ENCODE measurements at regions not wholly inside any gene's neighbourhood (a gene's known extent, or its start where the extent isn't known, plus 50 kb on each side); places are given as distances from the start of the nearest gene placed in this dataset.

DNA sequence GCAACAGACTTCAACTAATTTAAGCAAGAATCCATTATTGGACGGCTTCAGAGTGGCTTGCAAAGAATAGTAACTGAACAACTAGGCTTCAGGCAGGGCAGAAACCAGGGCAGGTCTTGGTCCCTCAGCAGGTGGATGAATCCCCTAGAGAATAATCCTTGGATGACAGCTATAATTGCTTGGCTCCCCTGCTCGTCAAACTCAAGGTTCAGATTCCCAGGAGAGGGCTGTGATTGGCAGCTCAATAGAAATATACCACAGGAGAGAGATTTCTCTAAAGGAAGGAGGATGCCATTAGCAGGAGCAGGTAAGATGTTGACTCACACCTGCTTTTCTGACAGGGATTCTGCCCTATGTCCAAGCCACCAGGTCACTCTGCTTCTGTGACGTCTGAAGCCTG lies 89.6 kb upstream of the PCDH8 start:
- H3K27me3 ChIP-seq (ENCODE audit: insufficient read depth, low read length): no peaks in the 10 kb centered on the region
- no peaks in the 10 kb centered on the region for H3K79me2 ChIP-seq (ENCODE audit: insufficient read depth, low read length)
- no peak overlapping the region for H2AFZ ChIP-seq (ENCODE audit: low read length)
- no peaks in the 10 kb centered on the region for H3F3A ChIP-seq (ENCODE audit: insufficient read depth, low read length)
- TF ChIP-seq CTCF (IDR thresholded peaks at IDR 0.05; ENCODE audit: low read length): no peak
- TF ChIP-seq EZH2 (IDR thresholded peaks at IDR 0.05; ENCODE audit: borderline replicate concordance, low read length): no peak
- no peak overlapping the region for H3K9ac ChIP-seq (ENCODE audit: low read length)
- no peaks in the 10 kb centered on the region for H3K9me2 ChIP-seq (ENCODE audit: low read depth, low read length)
- H3K27ac ChIP-seq (ENCODE audit: low read depth, low read length, poor library complexity, severe bottlenecking): no peak overlapping the region
- no peaks in the 10 kb centered on the region for H3K36me3 ChIP-seq (ENCODE audit: insufficient read depth, low read length)
- H3K4me1 ChIP-seq (ENCODE audit: insufficient read depth, low read length, severe bottlenecking): no peaks in the 10 kb centered on the region
- H4K20me1 ChIP-seq (ENCODE audit: insufficient read depth, low read length): no peaks in the 10 kb centered on the region
- no peaks in the 10 kb centered on the region for H3K9me3 ChIP-seq (ENCODE audit: low read length)
- no peak overlapping the region for H3K4me3 ChIP-seq (ENCODE audit: low read depth, low read length, poor library complexity, severe bottlenecking)
- H3K4me2 ChIP-seq (ENCODE audit: low read length): no peak overlapping the region

- H3K4me3 ChIP-seq (ENCODE audit: low read depth, low read length, poor library complexity, severe bottlenecking): no peak overlapping the region
- no peaks in the 10 kb centered on the region for H4K20me1 ChIP-seq (ENCODE audit: insufficient read depth, low read length)
- TF ChIP-seq EZH2 (IDR thresholded peaks at IDR 0.05; ENCODE audit: borderline replicate concordance, low read length): no peak
- H3K9me3 ChIP-seq (ENCODE audit: low read length): no peaks in the 10 kb centered on the region
- H3K27me3 ChIP-seq (ENCODE audit: insufficient read depth, low read length): no peaks in the 10 kb centered on the region
- no peaks in the 10 kb centered on the region for H3F3A ChIP-seq (ENCODE audit: insufficient read depth, low read length)
- H3K79me2 ChIP-seq (ENCODE audit: insufficient read depth, low read length): no peaks in the 10 kb centered on the region
- H2AFZ ChIP-seq (ENCODE audit: low read length): no peak overlapping the region
- no peaks in the 10 kb centered on the region for H3K4me1 ChIP-seq (ENCODE audit: insufficient read depth, low read length, severe bottlenecking)
- H3K4me2 ChIP-seq (ENCODE audit: low read length): no peak overlapping the region
- H3K27ac ChIP-seq (ENCODE audit: low read depth, low read length, poor library complexity, severe bottlenecking): no peak overlapping the region
- H3K9ac ChIP-seq (ENCODE audit: low read length): no peak overlapping the region
- H3K36me3 ChIP-seq (ENCODE audit: insufficient read depth, low read length): no peaks in the 10 kb centered on the region
- no peaks in the 10 kb centered on the region for H3K9me2 ChIP-seq (ENCODE audit: low read depth, low read length)
Observed at GRCh38 chr13:52936806-52937205, 88.4 kb upstream of the PCDH8 start.

DNA sequence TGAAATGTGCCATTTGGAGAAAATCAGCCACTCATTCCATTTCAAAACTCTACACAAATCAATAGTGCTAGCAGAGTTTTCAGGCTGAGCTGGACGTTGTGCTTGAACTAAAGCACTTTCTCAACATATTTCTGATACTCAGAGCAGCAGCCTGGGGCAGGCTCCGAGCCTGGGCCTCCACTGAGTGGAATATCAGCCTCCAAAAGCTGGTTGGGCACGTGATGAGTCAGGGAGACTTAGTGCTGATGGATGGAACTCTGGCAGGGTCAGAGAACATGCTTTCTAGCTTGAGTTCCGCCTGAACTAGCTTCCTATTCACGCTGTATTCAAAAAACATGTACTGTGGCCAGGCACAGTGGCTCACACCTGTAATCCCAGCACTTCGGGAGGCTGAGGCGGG lies 85.8 kb upstream of the PCDH8 start:
- Histone ChIP-seq H3K4me1 (ENCODE audit: insufficient read depth, low read length, severe bottlenecking) (no peaks in the 10 kb centered on the region), H3K36me3 (ENCODE audit: insufficient read depth, low read length) (no peaks in the 10 kb centered on the region), H3K79me2 (ENCODE audit: insufficient read depth, low read length) (no peaks in the 10 kb centered on the region), H3F3A (ENCODE audit: insufficient read depth, low read length) (no peaks in the 10 kb centered on the region), H3K9me2 (ENCODE audit: low read depth, low read length) (no peaks in the 10 kb centered on the region), H3K4me2 (ENCODE audit: low read length) (no peak overlapping the region), H3K27me3 (ENCODE audit: insufficient read depth, low read length) (no peaks in the 10 kb centered on the region), H3K9ac (ENCODE audit: low read length) (no peak overlapping the region), H4K20me1 (ENCODE audit: insufficient read depth, low read length) (no peaks in the 10 kb centered on the region), H3K4me3 (ENCODE audit: low read depth, low read length, poor library complexity, severe bottlenecking) (no peak overlapping the region), H2AFZ (ENCODE audit: low read length) (no peak overlapping the region), H3K27ac (ENCODE audit: low read depth, low read length, poor library complexity, severe bottlenecking) (no peak overlapping the region), H3K9me3 (ENCODE audit: low read length) (no peaks in the 10 kb centered on the region)
- TF ChIP-seq EZH2 (IDR thresholded peaks at IDR 0.05; ENCODE audit: borderline replicate concordance, low read length) (no peak), CTCF (IDR thresholded peaks at IDR 0.05; ENCODE audit: low read length) (no peak)

- no peak overlapping the region for H3K9ac ChIP-seq (ENCODE audit: low read length)
- H3K79me2 ChIP-seq (ENCODE audit: insufficient read depth, low read length): no peaks in the 10 kb centered on the region
- no peak overlapping the region for H2AFZ ChIP-seq (ENCODE audit: low read length)
- H3K4me3 ChIP-seq (ENCODE audit: low read depth, low read length, poor library complexity, severe bottlenecking): no peak overlapping the region
- no peaks in the 10 kb centered on the region for H3K9me3 ChIP-seq (ENCODE audit: low read length)
- H3K4me1 ChIP-seq (ENCODE audit: insufficient read depth, low read length, severe bottlenecking): no peaks in the 10 kb centered on the region
- H3F3A ChIP-seq (ENCODE audit: insufficient read depth, low read length): no peaks in the 10 kb centered on the region
- no peak overlapping the region for H3K27ac ChIP-seq (ENCODE audit: low read depth, low read length, poor library complexity, severe bottlenecking)
- no peak overlapping the region for H3K4me2 ChIP-seq (ENCODE audit: low read length)
- H4K20me1 ChIP-seq (ENCODE audit: insufficient read depth, low read length): no peaks in the 10 kb centered on the region
- no peaks in the 10 kb centered on the region for H3K36me3 ChIP-seq (ENCODE audit: insufficient read depth, low read length)
- TF ChIP-seq EZH2 (IDR thresholded peaks at IDR 0.05; ENCODE audit: borderline replicate concordance, low read length) (no peak), CTCF (IDR thresholded peaks at IDR 0.05; ENCODE audit: low read length) (no peak)
- no peaks in the 10 kb centered on the region for H3K9me2 ChIP-seq (ENCODE audit: low read depth, low read length)
- H3K27me3 ChIP-seq (ENCODE audit: insufficient read depth, low read length): no peaks in the 10 kb centered on the region
Observed at GRCh38 chr13:52933547-52934210, 85.2 kb upstream of the PCDH8 start.

Data from OCI-LY1 (cell line).